Prostate gland (tissue), 2 donors: ENCODE measurements at regions not wholly inside any gene's neighbourhood (a gene's known extent, or its start where the extent isn't known, plus 50 kb on each side); places are given as distances from the start of the nearest gene placed in this dataset.

Experiments
- POLR2A ChIP-seq: fragments of 450-650 bp; IDR thresholded peaks from one replicate; pipeline ENCODE4 v1.6.1; 2016; ENCODE audit warnings: antibody characterized with exemption, mild to moderate bottlenecking
- POLR2AphosphoS5 ChIP-seq: sonication (generic); formaldehyde crosslinking; IDR thresholded peaks from one replicate; pipeline ENCODE4 v1.6.1; 2017; ENCODE audit warnings: antibody characterized with exemption
- TF ChIP-seq, protein P1 (sequence below), 4 experiments: fragments of 200-600 bp in 2 of 4; fragments of 450-650 bp in 2 of 4; sonication (generic) in 2 of 4; IDR thresholded peaks; 1 replicate in 3 of 4; 2 replicates in 1 of 4; pipeline ENCODE4 v1.5.1; 2016 to 2019; ENCODE audit warnings: antibody characterized with exemption in 4 of 4, mild to moderate bottlenecking in 2 of 4, moderate library complexity in 2 of 4

- TF ChIP-seq POLR2A, result no peak
- TF ChIP-seq, protein P1, sequence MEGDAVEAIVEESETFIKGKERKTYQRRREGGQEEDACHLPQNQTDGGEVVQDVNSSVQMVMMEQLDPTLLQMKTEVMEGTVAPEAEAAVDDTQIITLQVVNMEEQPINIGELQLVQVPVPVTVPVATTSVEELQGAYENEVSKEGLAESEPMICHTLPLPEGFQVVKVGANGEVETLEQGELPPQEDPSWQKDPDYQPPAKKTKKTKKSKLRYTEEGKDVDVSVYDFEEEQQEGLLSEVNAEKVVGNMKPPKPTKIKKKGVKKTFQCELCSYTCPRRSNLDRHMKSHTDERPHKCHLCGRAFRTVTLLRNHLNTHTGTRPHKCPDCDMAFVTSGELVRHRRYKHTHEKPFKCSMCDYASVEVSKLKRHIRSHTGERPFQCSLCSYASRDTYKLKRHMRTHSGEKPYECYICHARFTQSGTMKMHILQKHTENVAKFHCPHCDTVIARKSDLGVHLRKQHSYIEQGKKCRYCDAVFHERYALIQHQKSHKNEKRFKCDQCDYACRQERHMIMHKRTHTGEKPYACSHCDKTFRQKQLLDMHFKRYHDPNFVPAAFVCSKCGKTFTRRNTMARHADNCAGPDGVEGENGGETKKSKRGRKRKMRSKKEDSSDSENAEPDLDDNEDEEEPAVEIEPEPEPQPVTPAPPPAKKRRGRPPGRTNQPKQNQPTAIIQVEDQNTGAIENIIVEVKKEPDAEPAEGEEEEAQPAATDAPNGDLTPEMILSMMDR (IDR thresholded peaks at IDR 0.05), result no peak
- TF ChIP-seq POLR2AphosphoS5, result no peak
These were observed 91.7 kb upstream of the MAX start for GRCh38 chr14:65193916-65194590.
